Coronary artery (tissue), 2 donors: ENCODE measurements at regions not wholly inside any gene's neighbourhood (a gene's known extent, or its start where the extent isn't known, plus 50 kb on each side); places are given as distances from the start of the nearest gene placed in this dataset.

Experiments
- DNase-seq: peaks from one replicate; pipeline ENCODE4 v3.0.0-alpha.2; 2017; ENCODE audit warnings: low spot score
- H3K27ac ChIP-seq, 2 donors: fragments of 200-600 bp; sonication (generic); one replicate each; pipeline ENCODE4 v1.5.1; 2016 to 2019
- H3K4me3 ChIP-seq: fragments of 200-600 bp; sonication (generic); 2 replicates; pipeline ENCODE4 v1.5.1; 2016; ENCODE audit warnings: mild to moderate bottlenecking, moderate library complexity
- TF ChIP-seq, protein P1 (sequence below): fragments of 200-600 bp; sonication (generic); IDR thresholded peaks from one replicate; pipeline ENCODE4 v1.5.1; 2019; ENCODE audit warnings: antibody characterized with exemption

DNA sequence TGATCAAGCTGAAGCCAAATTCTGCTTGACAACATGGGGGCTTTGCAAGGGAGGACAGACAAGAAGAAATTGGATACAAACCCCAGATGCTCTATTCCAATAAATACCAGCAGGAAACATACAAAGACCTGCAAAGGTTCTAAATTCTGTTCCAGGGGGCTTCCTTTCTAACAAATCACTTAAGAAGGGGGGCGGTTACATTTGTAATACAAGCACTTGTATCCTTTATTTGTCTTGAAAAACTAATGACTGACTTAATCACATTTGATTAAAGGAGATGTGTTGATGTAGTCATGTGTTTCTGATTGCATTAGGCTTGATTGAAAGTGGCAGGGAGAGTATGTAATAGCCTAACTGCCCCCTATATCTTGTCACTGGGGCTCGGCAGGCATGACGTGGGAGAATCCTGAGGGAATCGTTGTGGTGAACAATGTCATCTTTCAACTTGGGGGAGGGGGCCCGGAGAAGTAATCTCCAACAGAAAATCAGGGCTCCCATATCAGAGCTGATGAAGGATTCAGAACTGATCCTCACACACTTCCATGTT is 361.7 kb downstream of the INSC start:
- TF ChIP-seq, protein P1, sequence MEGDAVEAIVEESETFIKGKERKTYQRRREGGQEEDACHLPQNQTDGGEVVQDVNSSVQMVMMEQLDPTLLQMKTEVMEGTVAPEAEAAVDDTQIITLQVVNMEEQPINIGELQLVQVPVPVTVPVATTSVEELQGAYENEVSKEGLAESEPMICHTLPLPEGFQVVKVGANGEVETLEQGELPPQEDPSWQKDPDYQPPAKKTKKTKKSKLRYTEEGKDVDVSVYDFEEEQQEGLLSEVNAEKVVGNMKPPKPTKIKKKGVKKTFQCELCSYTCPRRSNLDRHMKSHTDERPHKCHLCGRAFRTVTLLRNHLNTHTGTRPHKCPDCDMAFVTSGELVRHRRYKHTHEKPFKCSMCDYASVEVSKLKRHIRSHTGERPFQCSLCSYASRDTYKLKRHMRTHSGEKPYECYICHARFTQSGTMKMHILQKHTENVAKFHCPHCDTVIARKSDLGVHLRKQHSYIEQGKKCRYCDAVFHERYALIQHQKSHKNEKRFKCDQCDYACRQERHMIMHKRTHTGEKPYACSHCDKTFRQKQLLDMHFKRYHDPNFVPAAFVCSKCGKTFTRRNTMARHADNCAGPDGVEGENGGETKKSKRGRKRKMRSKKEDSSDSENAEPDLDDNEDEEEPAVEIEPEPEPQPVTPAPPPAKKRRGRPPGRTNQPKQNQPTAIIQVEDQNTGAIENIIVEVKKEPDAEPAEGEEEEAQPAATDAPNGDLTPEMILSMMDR = no peak
- no peak for DNase-seq

DNA sequence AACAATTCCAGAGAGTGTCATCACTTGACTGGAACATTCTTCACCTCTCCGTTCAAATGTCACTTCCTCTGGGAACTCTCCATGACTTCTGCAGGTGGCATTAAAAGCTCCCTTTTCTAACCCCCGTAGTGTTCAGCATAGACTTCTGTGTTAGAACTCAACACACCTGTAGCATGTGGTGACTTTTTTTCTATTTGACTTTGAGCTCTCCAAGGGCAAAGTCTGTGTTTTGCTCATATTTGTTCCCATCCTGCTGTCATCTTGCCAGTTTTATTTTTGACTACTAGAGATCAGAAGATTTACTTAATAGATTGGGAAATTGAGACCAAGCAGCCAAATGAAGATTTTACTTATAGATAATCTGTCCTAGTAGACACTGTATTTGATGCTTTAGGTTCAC is 367.1 kb downstream of the INSC start:
- TF ChIP-seq, protein P1 = no peak
- Histone ChIP-seq H3K27ac (no peak overlapping the region), H3K4me3 (no peak overlapping the region)
- DNase-seq = no peak

More for the DNA sequence above, 361.7 kb downstream of the INSC start:
- H3K27ac ChIP-seq = no peak overlapping the region
- H3K4me3 ChIP-seq = no peak overlapping the region

DNA sequence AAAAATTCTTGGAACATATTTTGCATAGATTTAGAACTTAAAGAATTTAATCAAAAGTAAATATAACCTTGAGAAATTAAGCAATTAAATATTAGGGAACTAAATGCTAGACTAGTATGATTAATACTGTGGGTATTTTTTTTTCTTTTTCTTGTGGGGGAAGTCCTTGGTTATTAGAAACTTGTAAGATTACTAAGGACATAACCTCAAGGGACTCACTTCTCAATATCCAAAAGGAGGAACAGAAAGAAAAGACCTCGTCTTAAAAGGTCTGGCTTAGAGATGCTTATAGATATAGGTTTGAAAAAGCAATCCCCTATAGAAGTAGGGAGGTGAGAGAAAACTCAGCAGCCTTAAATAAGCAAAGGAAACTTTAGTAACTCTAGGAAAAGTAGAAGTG is 368.5 kb downstream of the INSC start:
- TF ChIP-seq, protein P1 = no peak
- H3K4me3 ChIP-seq = no peak overlapping the region
- no peak overlapping the region for H3K27ac ChIP-seq
- no peak for DNase-seq

DNA sequence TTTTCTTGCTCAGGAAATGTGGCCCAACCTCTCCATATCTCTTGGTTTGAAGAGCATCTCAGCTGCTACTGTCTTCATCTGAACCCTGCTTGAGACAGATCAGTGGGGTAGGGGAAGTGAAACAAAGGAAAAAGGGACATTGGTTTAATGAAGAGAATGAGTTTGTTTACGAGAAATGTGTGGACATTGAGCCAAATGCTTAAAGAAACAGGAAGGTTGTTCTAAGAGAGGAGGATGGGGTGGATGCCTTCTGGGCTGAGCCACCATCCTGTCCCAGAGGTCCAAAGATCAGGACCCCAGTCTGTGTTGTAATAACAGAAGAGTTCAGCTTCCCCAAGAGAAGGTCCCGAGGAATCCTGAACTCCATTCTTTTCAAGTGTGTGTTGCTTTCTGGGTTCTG is 369.7 kb downstream of the INSC start:
- no peak overlapping the region for H3K4me3 ChIP-seq
- TF ChIP-seq, protein P1 = no peak
- no peak for DNase-seq
- no peak overlapping the region for H3K27ac ChIP-seq

DNA sequence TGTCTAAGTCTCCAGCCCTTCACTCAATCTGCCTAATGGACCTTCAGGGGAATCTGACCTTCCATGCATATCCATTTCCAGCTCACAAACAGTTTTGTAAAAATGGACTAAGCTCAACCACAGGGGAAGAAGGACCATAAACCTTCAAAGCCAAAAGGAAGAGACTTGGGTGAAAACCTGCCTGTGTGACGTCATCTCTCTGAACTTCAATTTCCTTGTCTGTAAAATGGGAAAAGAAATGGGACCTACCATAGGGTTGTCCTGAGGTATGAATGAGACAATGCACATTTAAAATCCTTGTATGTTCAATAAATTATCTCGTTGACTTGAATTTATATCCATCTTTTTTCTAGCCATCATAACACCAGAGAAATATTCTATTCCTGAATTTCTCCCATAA is 370.7 kb downstream of the INSC start:
- TF ChIP-seq, protein P1 = no peak

DNA sequence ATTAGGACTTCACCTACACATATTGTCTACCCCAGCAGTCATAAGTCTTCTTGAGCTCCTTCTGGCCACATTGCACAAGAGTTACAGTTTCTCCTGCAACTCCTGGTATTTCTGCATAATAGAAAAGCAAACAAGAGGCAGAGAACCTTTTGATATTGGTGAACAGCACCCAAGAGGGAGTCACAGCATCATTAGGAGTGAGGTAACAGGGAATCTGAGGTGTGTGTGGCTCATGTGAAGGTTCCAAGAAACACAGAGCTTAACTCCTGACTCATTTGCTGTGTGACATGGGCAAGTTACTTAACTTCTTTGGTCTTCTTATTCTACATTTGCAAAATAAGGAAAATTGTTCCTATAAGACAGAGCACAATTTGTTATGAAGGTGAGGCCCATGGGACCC is 374.6 kb downstream of the INSC start:
- Histone ChIP-seq H3K4me3 (no peak overlapping the region), H3K27ac (no peak overlapping the region)
- no peak for DNase-seq
- TF ChIP-seq, protein P1 = no peak

More for the DNA sequence above, 370.7 kb downstream of the INSC start:
- Histone ChIP-seq H3K27ac (no peak overlapping the region), H3K4me3 (no peak overlapping the region)
- no peak for DNase-seq

DNA sequence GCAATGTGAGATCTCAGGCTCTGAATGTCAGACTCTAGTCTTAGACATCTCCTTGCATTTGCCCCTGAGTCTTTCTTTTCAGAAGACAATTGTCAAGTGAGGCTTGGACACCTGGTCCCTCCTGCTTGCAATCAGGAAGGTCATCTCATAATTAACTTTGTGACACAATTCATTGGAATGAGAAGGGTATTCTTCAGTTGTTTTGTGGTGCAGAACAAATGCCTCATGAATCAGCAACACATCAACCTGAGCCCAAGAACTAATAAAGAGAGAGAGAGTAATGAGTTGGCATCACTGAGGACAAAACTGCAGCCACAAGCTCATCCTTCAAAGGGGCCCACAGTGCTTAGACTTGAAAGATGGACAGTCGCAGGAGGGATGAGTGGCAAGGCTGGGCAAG is 375.8 kb downstream of the INSC start:
- no peak for DNase-seq
- TF ChIP-seq, protein P1 = no peak
- Histone ChIP-seq H3K27ac (no peak overlapping the region), H3K4me3 (no peak overlapping the region)
